Fibroblast of lung (primary cell): ENCODE measurements at regions not wholly inside any gene's neighbourhood (a gene's known extent, or its start where the extent isn't known, plus 50 kb on each side); places are given as distances from the start of the nearest gene placed in this dataset.

Source experiments
- DNase-seq, 2 donors: peaks; one replicate each; pipeline versions ENCODE4 v3.0.0 to v3.0.0-alpha.2; 2010; ENCODE audit warnings: low read depth in 2 of 2
- H2AFZ ChIP-seq: 2 replicates; pipeline ENCODE4 v1.5.1; 2012; ENCODE audit warnings: low read length, control low read depth, inconsistent platforms
- H3K27ac ChIP-seq: 2 replicates; pipeline ENCODE4 v1.5.1; 2011; ENCODE audit warnings: low read length, control low read depth; ENCODE audit not compliant: insufficient read depth
- H3K27me3 ChIP-seq: 2 replicates; pipeline ENCODE4 v1.5.1; 2011; ENCODE audit warnings: mild to moderate bottlenecking, low read length; ENCODE audit not compliant: control insufficient read depth, insufficient read depth
- H3K36me3 ChIP-seq: 2 replicates; pipeline ENCODE4 v1.5.1; 2011; ENCODE audit warnings: low read length; ENCODE audit not compliant: control insufficient read depth, insufficient read depth
- H3K4me1 ChIP-seq: 2 replicates; pipeline ENCODE4 v1.5.1; 2011; ENCODE audit warnings: low read length; ENCODE audit not compliant: control insufficient read depth, insufficient read depth; ENCODE audit errors: extremely low read depth
- H3K4me2 ChIP-seq: 2 replicates; pipeline ENCODE4 v1.5.1; 2011; ENCODE audit warnings: low read length, control low read depth; ENCODE audit not compliant: insufficient read depth; ENCODE audit errors: extremely low read depth
- H3K4me3 ChIP-seq, 4 experiments: fragments of 200-600 bp in 1 of 4; sonication (generic) in 1 of 4; replicated peaks in 1 of 4; 2 replicates each; pipeline ENCODE4 v1.5.1; 2011 to 2016; ENCODE audit warnings: low read length in 4 of 4, low read depth in 3 of 4, mild to moderate bottlenecking in 3 of 4, control low read depth in 2 of 4, inconsistent platforms in 1 of 4, mixed read lengths in 1 of 4; ENCODE audit not compliant: insufficient read depth in 1 of 4; ENCODE audit errors: control extremely low read depth in 1 of 4
- H3K79me2 ChIP-seq: 2 replicates; pipeline ENCODE4 v1.5.1; 2012; ENCODE audit warnings: mild to moderate bottlenecking, low read length, inconsistent platforms; ENCODE audit not compliant: control insufficient read depth, insufficient read depth
- H3K9ac ChIP-seq: 2 replicates; pipeline ENCODE4 v1.5.1; 2011; ENCODE audit warnings: mild to moderate bottlenecking, low read length, control low read depth; ENCODE audit not compliant: insufficient read depth
- H3K9me3 ChIP-seq: 2 replicates; pipeline ENCODE4 v1.5.1; 2012; ENCODE audit warnings: low read depth, low read length; ENCODE audit not compliant: control insufficient read depth, insufficient read depth
- H4K20me1 ChIP-seq: 2 replicates; pipeline ENCODE4 v1.5.1; 2011; ENCODE audit warnings: low read length; ENCODE audit not compliant: control insufficient read depth, insufficient read depth; ENCODE audit errors: extremely low read depth
- EZH2 ChIP-seq: IDR thresholded peaks from 2 replicates; pipeline ENCODE4 v1.5.1; 2012; ENCODE audit warnings: low read length, control low read depth, mild to moderate bottlenecking; ENCODE audit errors: missing control alignments
- TF ChIP-seq, protein P1 (sequence below), 2 donors: IDR thresholded peaks in 1 of 2; conservative IDR thresholded peaks in 1 of 2; 1 replicate in 1 of 2; 2 replicates in 1 of 2; pipeline ENCODE4 v1.5.1; 2011 to 2012; ENCODE audit warnings: low read length in 2 of 2, control low read depth in 1 of 2, inconsistent platforms in 1 of 2, low read depth in 1 of 2, mild to moderate bottlenecking in 1 of 2

- Histone ChIP-seq H3K4me2 (no peak overlapping the region), H3K27me3 (peaks cover 48% of the 10 kb centered on the region)
These were observed 298.6 kb downstream of the PARP8 start for GRCh38 chr5:50964746-50965653.

DNA sequence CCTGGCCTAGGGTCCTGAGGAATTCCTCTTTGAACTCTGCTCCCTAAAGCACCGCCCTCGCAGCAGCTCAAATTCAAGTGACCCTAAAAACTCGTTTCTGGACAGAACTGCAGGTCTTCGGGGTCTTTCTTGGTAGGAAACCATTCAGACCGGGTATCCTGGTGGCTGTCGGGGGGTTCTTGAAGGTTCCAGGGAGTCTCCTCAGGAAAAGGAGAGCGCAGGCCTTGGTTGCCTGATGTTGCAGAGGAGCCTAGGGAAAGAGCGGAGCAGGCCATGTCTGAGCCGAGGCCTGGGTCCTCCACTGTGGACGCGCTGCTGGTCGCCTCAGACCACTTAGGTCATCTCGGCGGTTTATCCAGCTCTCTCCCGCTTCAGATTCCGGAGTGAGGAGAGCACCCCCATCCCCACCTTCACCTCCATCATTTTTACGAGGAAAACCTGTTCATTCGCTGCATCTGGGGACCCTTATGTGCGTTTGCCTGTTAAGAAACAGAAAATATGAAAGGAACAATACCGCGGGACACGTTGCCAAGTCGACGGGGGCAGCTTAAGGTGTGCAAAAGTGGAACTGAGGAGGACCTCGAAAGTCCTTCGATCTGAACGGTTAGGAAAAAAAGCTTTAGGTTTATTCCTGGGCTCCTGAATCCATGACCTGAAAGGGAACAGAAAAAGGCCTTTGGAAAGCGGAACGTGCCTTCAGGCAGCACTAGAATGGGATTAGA is 299.4 kb downstream of the PARP8 start:
- Histone ChIP-seq H3K79me2 (no peaks in the 10 kb centered on the region), H4K20me1 (no peaks in the 10 kb centered on the region), H3K27me3 (peaks cover 48% of the 10 kb centered on the region), H3K36me3 (no peaks in the 10 kb centered on the region), H3K9ac (no peak overlapping the region), H3K27ac (no peak overlapping the region), H3K9me3 (no peaks in the 10 kb centered on the region), H3K4me2 (no peak overlapping the region), H3K4me3 (no peak overlapping the region), H2AFZ (no peak overlapping the region), H3K4me1 (no peaks in the 10 kb centered on the region)
- TF ChIP-seq, protein P1, sequence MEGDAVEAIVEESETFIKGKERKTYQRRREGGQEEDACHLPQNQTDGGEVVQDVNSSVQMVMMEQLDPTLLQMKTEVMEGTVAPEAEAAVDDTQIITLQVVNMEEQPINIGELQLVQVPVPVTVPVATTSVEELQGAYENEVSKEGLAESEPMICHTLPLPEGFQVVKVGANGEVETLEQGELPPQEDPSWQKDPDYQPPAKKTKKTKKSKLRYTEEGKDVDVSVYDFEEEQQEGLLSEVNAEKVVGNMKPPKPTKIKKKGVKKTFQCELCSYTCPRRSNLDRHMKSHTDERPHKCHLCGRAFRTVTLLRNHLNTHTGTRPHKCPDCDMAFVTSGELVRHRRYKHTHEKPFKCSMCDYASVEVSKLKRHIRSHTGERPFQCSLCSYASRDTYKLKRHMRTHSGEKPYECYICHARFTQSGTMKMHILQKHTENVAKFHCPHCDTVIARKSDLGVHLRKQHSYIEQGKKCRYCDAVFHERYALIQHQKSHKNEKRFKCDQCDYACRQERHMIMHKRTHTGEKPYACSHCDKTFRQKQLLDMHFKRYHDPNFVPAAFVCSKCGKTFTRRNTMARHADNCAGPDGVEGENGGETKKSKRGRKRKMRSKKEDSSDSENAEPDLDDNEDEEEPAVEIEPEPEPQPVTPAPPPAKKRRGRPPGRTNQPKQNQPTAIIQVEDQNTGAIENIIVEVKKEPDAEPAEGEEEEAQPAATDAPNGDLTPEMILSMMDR (conservative IDR thresholded peaks at IDR 0.05 in 1 of 2, IDR thresholded peaks at IDR 0.05 in 1 of 2; ENCODE audit: low read depth in 1 of 2, low read length in 2 of 2): no peak
- no peak for TF ChIP-seq EZH2
- DNase-seq: no peak

More at GRCh38 chr5:50964746-50965653, 298.6 kb downstream of the PARP8 start:
- TF ChIP-seq EZH2: no peak
- TF ChIP-seq, protein P1 (conservative IDR thresholded peaks at IDR 0.05 in 1 of 2, IDR thresholded peaks at IDR 0.05 in 1 of 2; ENCODE audit: low read depth in 1 of 2, low read length in 2 of 2): no peak
- no peaks in the 10 kb centered on the region for H3K36me3 ChIP-seq
- no peak for DNase-seq
- H2AFZ ChIP-seq: no peak overlapping the region
- H3K27ac ChIP-seq: no peak overlapping the region
- no peak overlapping the region for H3K4me3 ChIP-seq
- H3K9ac ChIP-seq: no peak overlapping the region
- no peaks in the 10 kb centered on the region for H3K4me1 ChIP-seq
- no peaks in the 10 kb centered on the region for H4K20me1 ChIP-seq
- no peaks in the 10 kb centered on the region for H3K9me3 ChIP-seq
- no peaks in the 10 kb centered on the region for H3K79me2 ChIP-seq

- no peaks in the 10 kb centered on the region for H3K4me1 ChIP-seq
- DNase-seq: no peak
- no peaks in the 10 kb centered on the region for H3K36me3 ChIP-seq
- no peak overlapping the region for H3K4me2 ChIP-seq
- H3K9ac ChIP-seq: no peak overlapping the region
- no peaks in the 10 kb centered on the region for H3K9me3 ChIP-seq
- H3K79me2 ChIP-seq: no peaks in the 10 kb centered on the region
- H3K27me3 ChIP-seq: peaks cover 48% of the 10 kb centered on the region
- TF ChIP-seq, protein P1 (conservative IDR thresholded peaks at IDR 0.05 in 1 of 2, IDR thresholded peaks at IDR 0.05 in 1 of 2; ENCODE audit: low read depth in 1 of 2, low read length in 2 of 2): no peak
- no peak for TF ChIP-seq EZH2
- H3K4me3 ChIP-seq: peak overlapping the region in 1 of 4 experiments; percentile 44
- H3K27ac ChIP-seq: no peak overlapping the region
- no peak overlapping the region for H2AFZ ChIP-seq
- H4K20me1 ChIP-seq: no peaks in the 10 kb centered on the region
These were observed 300.6 kb downstream of the PARP8 start for GRCh38 chr5:50967009-50967562.
